PFSK-1 (cell line): ENCODE measurements at regions not wholly inside any gene's neighbourhood (a gene's known extent, or its start where the extent isn't known, plus 50 kb on each side); places are given as distances from the start of the nearest gene placed in this dataset.

ENCODE experiments used
- FOXP2 ChIP-seq: optimal IDR thresholded peaks from 2 replicates; pipeline ENCODE3; 2011; ENCODE audit warnings: borderline replicate concordance, control low read depth, inconsistent platforms; ENCODE audit not compliant: insufficient read depth; ENCODE audit errors: extremely low read length, extremely low read depth
- POLR2AphosphoS5 ChIP-seq: IDR thresholded peaks from 2 replicates; pipeline ENCODE4 v1.6.1; 2012; ENCODE audit warnings: low read depth, mild to moderate bottlenecking, control low read depth, low read length, moderate library complexity
- REST ChIP-seq, 2 experiments: IDR thresholded peaks; 2 replicates each; pipeline versions ENCODE4 v1.6.1 to v1.8.0; 2011 to 2012; ENCODE audit warnings: low read depth in 2 of 2, low read length in 2 of 2, control low read depth in 1 of 2, inconsistent platforms in 1 of 2, mild to moderate bottlenecking in 1 of 2, moderate library complexity in 1 of 2; ENCODE audit not compliant: insufficient read depth in 1 of 2
- SIN3A ChIP-seq: IDR thresholded peaks from 2 replicates; pipeline ENCODE4 v1.6.1; 2012; ENCODE audit warnings: mild to moderate bottlenecking, low read length, moderate library complexity, borderline replicate concordance; ENCODE audit not compliant: insufficient read depth
- TAF1 ChIP-seq: IDR thresholded peaks from 2 replicates; pipeline ENCODE4 v1.6.1; 2012; ENCODE audit warnings: low read length, control low read depth, borderline replicate concordance; ENCODE audit not compliant: insufficient read depth

DNA sequence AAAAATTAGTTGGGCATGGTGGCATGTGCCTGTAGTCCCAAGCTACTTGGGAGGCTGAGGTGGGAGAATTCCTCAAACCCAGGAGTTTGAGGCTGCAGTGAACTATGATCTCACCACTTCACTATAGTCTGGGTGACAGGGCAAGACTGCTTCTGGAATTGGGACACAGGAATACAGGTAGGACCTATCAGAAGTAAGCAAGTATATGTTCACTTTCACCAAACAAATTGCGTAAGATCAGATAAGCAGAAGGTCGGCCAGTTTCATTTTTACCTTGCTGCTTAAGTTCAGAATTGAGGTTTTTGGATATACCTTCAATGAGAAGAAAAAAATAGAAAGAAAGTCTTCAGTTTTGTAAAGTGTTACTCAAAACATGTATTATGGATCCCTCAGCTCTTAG is 171.7 kb downstream of the MAT2B start:
- no peak for TF ChIP-seq FOXP2
- no peak for TF ChIP-seq REST (IDR thresholded peaks at IDR 0.05; ENCODE audit: insufficient read depth in 1 of 2, low read depth in 2 of 2, low read length in 2 of 2)
- no peak for TF ChIP-seq POLR2AphosphoS5
- TF ChIP-seq TAF1 = no peak
- no peak for TF ChIP-seq SIN3A

DNA sequence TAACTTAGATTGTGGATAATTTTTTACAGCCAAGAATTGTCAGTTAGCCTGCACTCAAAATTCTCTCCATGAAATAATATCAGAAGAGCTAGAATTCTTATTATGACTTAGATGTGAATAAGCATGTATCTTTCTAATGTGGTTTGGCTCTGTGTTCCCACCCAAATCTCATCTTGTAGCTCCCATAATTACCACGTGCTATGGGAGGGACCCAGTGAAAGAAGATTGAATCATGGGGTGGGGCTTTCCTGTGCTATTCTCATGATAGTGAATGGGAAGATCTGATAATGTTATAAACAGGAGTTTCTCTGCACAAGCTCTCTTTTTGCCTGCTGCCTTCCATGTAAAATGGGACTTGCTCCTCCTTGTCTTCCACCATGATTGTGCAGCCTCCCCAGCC is 176.8 kb downstream of the MAT2B start:
- no peak for TF ChIP-seq FOXP2
- no peak for TF ChIP-seq SIN3A
- no peak for TF ChIP-seq TAF1
- TF ChIP-seq POLR2AphosphoS5 = no peak
- TF ChIP-seq REST (IDR thresholded peaks at IDR 0.05; ENCODE audit: insufficient read depth in 1 of 2, low read depth in 2 of 2, low read length in 2 of 2) = no peak

GRCh38 chr5:163687414-163687813 is 182.0 kb downstream of the MAT2B start:
- no peak for TF ChIP-seq REST (IDR thresholded peaks at IDR 0.05; ENCODE audit: insufficient read depth in 1 of 2, low read depth in 2 of 2, low read length in 2 of 2)
- no peak for TF ChIP-seq TAF1
- TF ChIP-seq FOXP2 = no peak
- TF ChIP-seq SIN3A = no peak

DNA sequence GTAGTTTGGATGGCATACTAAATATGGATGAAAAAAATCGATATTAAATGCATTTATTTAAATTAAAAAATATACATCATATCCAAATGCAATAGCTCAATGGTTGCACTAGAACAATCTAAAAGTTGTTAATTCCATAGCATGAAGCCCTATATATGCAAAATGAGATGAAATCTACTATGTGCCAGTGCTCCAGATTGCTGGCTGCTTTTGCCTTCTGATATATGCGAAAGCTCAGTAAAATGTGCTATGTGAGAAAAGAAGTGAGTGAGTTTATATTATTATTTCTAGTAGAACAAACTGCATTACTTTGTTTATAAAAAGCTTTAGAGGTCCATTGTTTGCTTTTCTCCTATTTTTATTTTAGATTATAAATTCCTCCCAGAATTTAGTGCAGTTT is 186.7 kb downstream of the MAT2B start:
- TF ChIP-seq REST (IDR thresholded peaks at IDR 0.05; ENCODE audit: insufficient read depth in 1 of 2, low read depth in 2 of 2, low read length in 2 of 2) = no peak
- no peak for TF ChIP-seq FOXP2
- no peak for TF ChIP-seq POLR2AphosphoS5
- TF ChIP-seq SIN3A = no peak
- no peak for TF ChIP-seq TAF1
